B cell (primary cell): ENCODE measurements at regions not wholly inside any gene's neighbourhood (a gene's known extent, or its start where the extent isn't known, plus 50 kb on each side); places are given as distances from the start of the nearest gene placed in this dataset.
"Not testable (repeated sequence)": the region's sequence is repeated elsewhere in the genome, so short reads cannot be mapped to it uniquely, and the experiment has no call there.

Experiments
- CTCF ChIP-seq: fragments of 200-600 bp; IDR thresholded peaks from one replicate; pipeline ENCODE4 v1.8.0; 2022; ENCODE audit warnings: antibody characterized with exemption, mild to moderate bottlenecking
- EZH2 ChIP-seq: IDR thresholded peaks from 2 replicates; pipeline ENCODE4 v1.6.1; 2012; ENCODE audit warnings: borderline replicate concordance, low read depth, mild to moderate bottlenecking, moderate library complexity, low read length; ENCODE audit not compliant: insufficient read depth, poor library complexity, severe bottlenecking

GRCh38 chr4:132457987-132458386 lies 691.1 kb upstream of the PCDH10 start:
- not testable (repeated sequence) for TF ChIP-seq CTCF, EZH2
